ENCODE measurements at regions not wholly inside any gene's neighbourhood (a gene's known extent, or its start where the extent isn't known, plus 50 kb on each side); places are given as distances from the start of the nearest gene placed in this dataset.

GRCh38 chrX:80266287-80266686, 154.0 kb upstream of the TENT5D start:
- intact Hi-C loops (cut with DNase I; ENCODE audit: low total_unique reads), result no loop called here
- H3K4me1 ChIP-seq, result no peaks in the 10 kb centered on the region
- no peak overlapping the region for H3K27ac ChIP-seq
- no peaks in the 10 kb centered on the region for H3K9me3 ChIP-seq
- H3K36me3 ChIP-seq, result no peaks in the 10 kb centered on the region
- peaks cover 0 to 20% of the 10 kb centered on the region in 2 donors for H3K27me3 ChIP-seq
- TF ChIP-seq CTCF (IDR thresholded peaks at IDR 0.05) (no peak), POLR2A (IDR thresholded peaks at IDR 0.05) (no peak), POLR2AphosphoS5 (IDR thresholded peaks at IDR 0.05) (no peak)
- no peak overlapping the region for H3K4me3 ChIP-seq
- no peak for DNase-seq (ENCODE audit: low spot score in 2 of 2)

DNA sequence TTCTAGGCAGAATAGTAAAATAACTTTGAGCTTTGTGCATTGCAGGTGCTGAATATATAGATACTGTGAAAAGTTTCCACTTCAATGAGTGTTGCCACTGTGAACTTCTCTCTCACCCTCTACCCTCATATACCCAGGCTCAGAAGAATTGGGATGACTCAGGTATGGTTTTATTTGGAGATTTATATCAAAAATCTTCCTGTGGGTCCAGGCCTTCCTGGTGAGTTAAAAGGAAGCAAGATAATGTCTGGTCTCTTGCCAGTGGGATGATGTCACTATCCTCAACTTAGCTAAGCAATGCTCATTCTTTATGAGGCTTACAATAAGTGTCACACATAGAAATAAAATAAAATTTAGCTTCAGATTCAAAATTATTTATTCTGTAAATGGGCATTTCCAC, 153.3 kb upstream of the TENT5D start:
- Histone ChIP-seq H3K27ac (no peak overlapping the region), H3K9me3 (no peaks in the 10 kb centered on the region), H3K27me3 (peaks cover 0 to 20% of the 10 kb centered on the region in 2 donors), H3K36me3 (no peaks in the 10 kb centered on the region), H3K4me3 (no peak overlapping the region), H3K4me1 (no peaks in the 10 kb centered on the region)
- no peak for DNase-seq (ENCODE audit: low spot score in 2 of 2)
- TF ChIP-seq POLR2A (IDR thresholded peaks at IDR 0.05) (no peak), CTCF (IDR thresholded peaks at IDR 0.05) (no peak), POLR2AphosphoS5 (IDR thresholded peaks at IDR 0.05) (no peak)
- intact Hi-C loops (cut with DNase I; ENCODE audit: low total_unique reads), result no loop called here

- Histone ChIP-seq H3K36me3 (no peaks in the 10 kb centered on the region), H3K9me3 (no peaks in the 10 kb centered on the region), H3K4me3 (no peak overlapping the region), H3K27ac (no peak overlapping the region), H3K4me1 (no peaks in the 10 kb centered on the region), H3K27me3 (peaks cover 0 to 17% of the 10 kb centered on the region in 2 donors)
- no peak for DNase-seq (ENCODE audit: low spot score in 2 of 2)
- TF ChIP-seq POLR2A (IDR thresholded peaks at IDR 0.05), result no peak
- no peak for TF ChIP-seq POLR2AphosphoS5 (IDR thresholded peaks at IDR 0.05)
- no peak for TF ChIP-seq CTCF (IDR thresholded peaks at IDR 0.05)
- intact Hi-C loops (cut with DNase I; ENCODE audit: low total_unique reads), result no loop called here
These were observed 152.5 kb upstream of the TENT5D start for GRCh38 chrX:80267790-80268189.

DNA sequence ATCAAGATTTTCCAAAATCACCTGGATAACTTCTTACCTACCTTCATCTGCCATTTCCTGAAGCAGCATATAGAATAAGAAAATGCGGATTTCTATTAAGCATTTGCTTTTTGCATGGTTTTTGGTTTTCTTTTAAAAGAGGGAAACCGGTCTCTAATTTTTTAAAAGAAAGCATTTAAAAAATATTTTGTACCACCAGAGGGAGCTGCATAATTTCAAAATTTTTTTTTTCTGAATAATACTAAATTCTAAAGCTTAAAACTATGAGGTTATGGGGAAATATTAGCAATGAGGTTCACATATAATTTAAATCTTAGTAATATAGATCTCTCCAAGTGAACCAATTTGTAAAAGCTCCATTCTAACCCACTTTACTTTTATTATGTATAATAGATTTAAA, 137.7 kb upstream of the TENT5D start:
- Histone ChIP-seq H3K4me1 (no peaks in the 10 kb centered on the region), H3K4me3 (no peak overlapping the region), H3K36me3 (no peaks in the 10 kb centered on the region), H3K27me3 (peaks cover 0 to 6% of the 10 kb centered on the region in 2 donors), H3K27ac (no peak overlapping the region), H3K9me3 (peaks cover 0 to 8% of the 10 kb centered on the region in 2 donors)
- TF ChIP-seq POLR2AphosphoS5 (IDR thresholded peaks at IDR 0.05) (no peak), CTCF (IDR thresholded peaks at IDR 0.05) (peak in 1 of 3 donors; percentile 10), POLR2A (IDR thresholded peaks at IDR 0.05) (no peak)
- DNase-seq (ENCODE audit: low spot score in 2 of 2), result no peak
- intact Hi-C loops (cut with DNase I; ENCODE audit: low total_unique reads), result no loop called here

DNA sequence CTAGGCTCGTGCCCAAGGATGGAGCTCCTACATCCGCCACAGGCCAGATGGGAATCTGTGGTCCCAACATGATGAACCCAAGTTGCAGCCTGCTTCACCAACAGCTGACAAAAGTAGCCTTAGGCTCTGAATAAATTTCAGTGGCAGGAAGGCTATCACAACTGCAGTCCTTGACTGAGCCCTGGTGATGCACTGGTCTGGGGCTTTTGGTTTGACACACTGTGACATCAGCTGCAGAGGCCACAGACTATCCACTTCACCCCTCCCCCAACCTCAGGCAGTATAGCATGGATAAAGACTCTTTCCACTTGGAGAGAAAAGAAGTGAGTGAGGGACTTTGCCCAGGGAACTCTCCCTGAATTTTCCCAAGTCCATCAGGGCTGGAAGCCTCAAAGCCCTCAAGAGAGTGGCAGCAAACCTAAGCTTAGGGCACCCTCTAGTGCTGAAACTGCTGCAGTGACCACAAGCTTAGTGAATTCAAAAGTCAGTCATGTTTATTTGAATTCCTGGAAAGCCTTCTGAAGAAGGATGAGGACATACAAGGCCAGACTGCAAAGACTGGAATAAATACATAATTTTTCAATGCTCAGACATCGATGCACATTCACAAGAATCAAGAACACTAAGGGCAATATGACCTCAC, 135.0 kb upstream of the TENT5D start:
- H3K4me3 ChIP-seq, result no peak overlapping the region

More for the DNA sequence above, 135.0 kb upstream of the TENT5D start:
- intact Hi-C loops (cut with DNase I; ENCODE audit: low total_unique reads), result no loop called here
- Histone ChIP-seq H3K9me3 (no peaks in the 10 kb centered on the region), H3K27ac (no peak overlapping the region), H3K27me3 (peaks cover 0 to 10% of the 10 kb centered on the region in 2 donors), H3K4me1 (no peaks in the 10 kb centered on the region), H3K36me3 (no peaks in the 10 kb centered on the region)
- DNase-seq (ENCODE audit: low spot score in 2 of 2), result no peak
- peak in 1 of 3 donors; percentile 29 for TF ChIP-seq CTCF (IDR thresholded peaks at IDR 0.05)
- no peak for TF ChIP-seq POLR2A (IDR thresholded peaks at IDR 0.05)
- no peak for TF ChIP-seq POLR2AphosphoS5 (IDR thresholded peaks at IDR 0.05)
